ENCODE measurements at regions not wholly inside any gene's neighbourhood (a gene's known extent, or its start where the extent isn't known, plus 50 kb on each side); places are given as distances from the start of the nearest gene placed in this dataset.

DNA sequence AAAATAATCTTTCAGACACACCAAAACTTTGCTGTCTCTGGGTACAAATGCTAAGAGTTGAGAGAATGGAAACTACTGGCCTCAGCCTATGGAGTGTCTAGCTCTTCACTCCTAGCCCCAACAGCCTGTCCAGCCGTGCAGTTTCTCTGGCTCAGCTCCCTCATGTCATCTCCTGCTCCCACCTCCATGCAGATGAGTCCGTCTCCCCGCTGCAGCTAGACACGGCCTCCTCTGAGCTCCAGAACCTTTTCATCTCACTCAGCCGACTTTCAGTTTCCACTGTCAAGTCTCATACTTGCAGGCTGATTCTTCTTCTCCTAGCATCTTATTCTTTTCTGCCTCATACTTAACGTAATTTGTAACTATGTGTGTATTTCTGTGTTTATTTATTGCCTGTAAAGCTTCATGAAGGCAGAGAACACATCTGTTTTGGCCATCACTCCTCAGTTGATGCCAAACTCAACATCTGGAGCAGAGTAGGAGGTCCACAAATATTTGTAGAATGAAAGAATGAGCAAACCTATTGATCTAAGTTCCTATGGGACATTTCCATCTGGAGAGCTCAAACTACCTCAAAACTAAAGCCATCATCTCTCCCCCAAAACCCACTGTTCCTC lies 139.8 kb upstream of the PWP1 start:
- H3K9me3 ChIP-seq (ENCODE audit: control insufficient read depth, insufficient read depth, low read length) = no peaks in the 10 kb centered on the region
- no peaks in the 10 kb centered on the region for H3K36me3 ChIP-seq (ENCODE audit: control insufficient read depth, insufficient read depth, low read length)
- H3K27ac ChIP-seq (ENCODE audit: low read depth, low read length) = peak overlapping the region; percentile 43
- peak in 1 of 6 donors; percentile 53 for DNase-seq (ENCODE audit: low read depth in 4 of 6, low spot score in 6 of 6)
- WGBS (ENCODE audit: insufficient coverage) = 65% methylated on average over 5 of the region's 6 CpGs
- no peak overlapping the region for H3K4me3 ChIP-seq (ENCODE audit: low read depth, low read length)
- no peaks in the 10 kb centered on the region for H3K4me1 ChIP-seq (ENCODE audit: control insufficient read depth, insufficient read depth, low read length)
- no peaks in the 10 kb centered on the region for H3K27me3 ChIP-seq (ENCODE audit: control insufficient read depth, insufficient read depth, low read length)

DNA sequence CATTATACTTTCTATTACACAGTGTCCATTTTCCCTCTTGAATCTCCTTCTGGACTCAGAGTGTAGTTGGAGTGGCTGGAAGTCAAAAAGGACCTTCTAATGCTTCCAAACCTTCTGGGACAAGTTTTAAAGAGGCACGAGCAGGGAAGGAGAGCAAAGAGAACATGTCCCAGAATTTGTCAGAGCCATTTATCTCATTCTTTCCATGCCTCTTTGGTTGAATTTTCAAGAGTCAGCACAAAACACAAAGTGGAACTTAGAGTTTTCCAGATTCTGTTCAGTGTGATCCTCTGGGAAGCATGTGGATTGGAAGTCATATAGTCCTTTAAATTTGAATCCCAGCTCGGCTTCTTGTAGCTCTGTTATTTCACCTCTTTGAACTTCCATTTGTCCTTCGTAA lies 138.2 kb upstream of the PWP1 start:
- DNase-seq (ENCODE audit: low read depth in 4 of 6, low spot score in 6 of 6) = no peak
- no peak overlapping the region for H3K27ac ChIP-seq (ENCODE audit: low read depth, low read length)
- H3K9me3 ChIP-seq (ENCODE audit: control insufficient read depth, insufficient read depth, low read length) = no peaks in the 10 kb centered on the region
- no peak overlapping the region for H3K4me3 ChIP-seq (ENCODE audit: low read depth, low read length)
- no peaks in the 10 kb centered on the region for H3K4me1 ChIP-seq (ENCODE audit: control insufficient read depth, insufficient read depth, low read length)
- no peaks in the 10 kb centered on the region for H3K27me3 ChIP-seq (ENCODE audit: control insufficient read depth, insufficient read depth, low read length)
- no peaks in the 10 kb centered on the region for H3K36me3 ChIP-seq (ENCODE audit: control insufficient read depth, insufficient read depth, low read length)
- 73% methylated on average over 2 of the region's 3 CpGs for WGBS (ENCODE audit: insufficient coverage)

- Histone ChIP-seq H3K4me1 (ENCODE audit: control insufficient read depth, insufficient read depth, low read length) (peaks cover 2% of the 10 kb centered on the region), H3K4me3 (ENCODE audit: low read depth, low read length) (no peak overlapping the region)
- WGBS (ENCODE audit: insufficient coverage) = 86% methylated on average over 1 of the region's 4 CpGs
Measured at GRCh38 chr12:107549651-107550480, 135.7 kb upstream of the PWP1 start.

GRCh38 chr12:107551434-107551833 lies 134.2 kb upstream of the PWP1 start:
- Histone ChIP-seq H3K4me3 (ENCODE audit: low read depth, low read length) (no peak overlapping the region), H3K27ac (ENCODE audit: low read depth, low read length) (no peak overlapping the region), H3K4me1 (ENCODE audit: control insufficient read depth, insufficient read depth, low read length) (peaks cover 5% of the 10 kb centered on the region), H3K27me3 (ENCODE audit: control insufficient read depth, insufficient read depth, low read length) (no peaks in the 10 kb centered on the region), H3K36me3 (ENCODE audit: control insufficient read depth, insufficient read depth, low read length) (no peaks in the 10 kb centered on the region), H3K9me3 (ENCODE audit: control insufficient read depth, insufficient read depth, low read length) (no peaks in the 10 kb centered on the region)
- DNase-seq (ENCODE audit: low read depth in 4 of 6, low spot score in 6 of 6) = no peak

More at GRCh38 chr12:107549651-107550480, 135.7 kb upstream of the PWP1 start:
- no peaks in the 10 kb centered on the region for H3K36me3 ChIP-seq (ENCODE audit: control insufficient read depth, insufficient read depth, low read length)
- no peaks in the 10 kb centered on the region for H3K9me3 ChIP-seq (ENCODE audit: control insufficient read depth, insufficient read depth, low read length)
- DNase-seq (ENCODE audit: low read depth in 4 of 6, low spot score in 6 of 6) = no peak
- no peak overlapping the region for H3K27ac ChIP-seq (ENCODE audit: low read depth, low read length)
- no peaks in the 10 kb centered on the region for H3K27me3 ChIP-seq (ENCODE audit: control insufficient read depth, insufficient read depth, low read length)

DNA sequence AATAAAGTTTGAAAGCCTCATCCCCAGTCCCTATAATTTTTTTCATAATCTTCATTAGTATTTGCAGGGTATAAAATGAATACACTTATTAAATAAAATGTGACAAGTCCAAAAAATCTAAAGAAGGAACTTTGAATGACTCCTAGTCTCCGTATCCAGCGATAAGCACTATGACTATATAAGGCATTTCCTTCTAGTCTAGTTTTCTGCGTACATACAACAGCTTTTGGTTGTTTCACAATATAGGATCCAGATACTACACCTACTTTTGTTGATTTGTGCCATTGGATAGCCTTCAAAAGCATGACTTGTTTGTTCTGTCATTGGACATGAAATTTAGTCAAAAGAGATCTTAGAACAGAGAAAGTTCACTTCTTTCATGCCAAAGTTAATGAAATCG lies 133.3 kb upstream of the PWP1 start:
- Histone ChIP-seq H3K9me3 (ENCODE audit: control insufficient read depth, insufficient read depth, low read length) (no peaks in the 10 kb centered on the region), H3K4me3 (ENCODE audit: low read depth, low read length) (no peak overlapping the region), H3K27me3 (ENCODE audit: control insufficient read depth, insufficient read depth, low read length) (no peaks in the 10 kb centered on the region), H3K4me1 (ENCODE audit: control insufficient read depth, insufficient read depth, low read length) (peaks cover 5% of the 10 kb centered on the region), H3K27ac (ENCODE audit: low read depth, low read length) (no peak overlapping the region), H3K36me3 (ENCODE audit: control insufficient read depth, insufficient read depth, low read length) (no peaks in the 10 kb centered on the region)
- no peak for DNase-seq (ENCODE audit: low read depth in 4 of 6, low spot score in 6 of 6)
- 89% methylated on average over 1 of the region's 4 CpGs for WGBS (ENCODE audit: insufficient coverage)

- Histone ChIP-seq H3K36me3 (ENCODE audit: control insufficient read depth, insufficient read depth, low read length) (no peaks in the 10 kb centered on the region), H3K9me3 (ENCODE audit: control insufficient read depth, insufficient read depth, low read length) (no peaks in the 10 kb centered on the region), H3K27ac (ENCODE audit: low read depth, low read length) (no peak overlapping the region), H3K4me3 (ENCODE audit: low read depth, low read length) (no peak overlapping the region), H3K27me3 (ENCODE audit: control insufficient read depth, insufficient read depth, low read length) (no peaks in the 10 kb centered on the region), H3K4me1 (ENCODE audit: control insufficient read depth, insufficient read depth, low read length) (peaks cover 5% of the 10 kb centered on the region)
- 77% methylated on average over 3 of the region's 4 CpGs for WGBS (ENCODE audit: insufficient coverage)
- DNase-seq (ENCODE audit: low read depth in 4 of 6, low spot score in 6 of 6) = no peak
Measured at GRCh38 chr12:107553211-107553765, 132.3 kb upstream of the PWP1 start.

- Histone ChIP-seq H3K4me3 (ENCODE audit: low read depth, low read length) (no peak overlapping the region), H3K4me1 (ENCODE audit: control insufficient read depth, insufficient read depth, low read length) (peaks cover 14% of the 10 kb centered on the region), H3K27ac (ENCODE audit: low read depth, low read length) (no peak overlapping the region), H3K9me3 (ENCODE audit: control insufficient read depth, insufficient read depth, low read length) (no peaks in the 10 kb centered on the region), H3K36me3 (ENCODE audit: control insufficient read depth, insufficient read depth, low read length) (no peaks in the 10 kb centered on the region), H3K27me3 (ENCODE audit: control insufficient read depth, insufficient read depth, low read length) (no peaks in the 10 kb centered on the region)
- no peak for DNase-seq (ENCODE audit: low read depth in 4 of 6, low spot score in 6 of 6)
- WGBS (ENCODE audit: insufficient coverage) = 46% methylated on average over 4 of the region's 4 CpGs
Measured at GRCh38 chr12:107554941-107555340, 130.7 kb upstream of the PWP1 start.

GRCh38 chr12:107557026-107557425 lies 128.6 kb upstream of the PWP1 start:
- no peak overlapping the region for H3K27ac ChIP-seq (ENCODE audit: low read depth, low read length)
- no peaks in the 10 kb centered on the region for H3K36me3 ChIP-seq (ENCODE audit: control insufficient read depth, insufficient read depth, low read length)
- H3K27me3 ChIP-seq (ENCODE audit: control insufficient read depth, insufficient read depth, low read length) = no peaks in the 10 kb centered on the region
- no peak for DNase-seq (ENCODE audit: low read depth in 4 of 6, low spot score in 6 of 6)
- WGBS (ENCODE audit: insufficient coverage) = no CpG with 5 or more reads among the region's 5 CpGs
- peaks cover 14% of the 10 kb centered on the region for H3K4me1 ChIP-seq (ENCODE audit: control insufficient read depth, insufficient read depth, low read length)
- no peak overlapping the region for H3K4me3 ChIP-seq (ENCODE audit: low read depth, low read length)
- H3K9me3 ChIP-seq (ENCODE audit: control insufficient read depth, insufficient read depth, low read length) = no peaks in the 10 kb centered on the region

GRCh38 chr12:107557589-107558100 lies 128.0 kb upstream of the PWP1 start:
- Histone ChIP-seq H3K4me1 (ENCODE audit: control insufficient read depth, insufficient read depth, low read length) (peaks cover 14% of the 10 kb centered on the region), H3K4me3 (ENCODE audit: low read depth, low read length) (no peak overlapping the region), H3K9me3 (ENCODE audit: control insufficient read depth, insufficient read depth, low read length) (no peaks in the 10 kb centered on the region), H3K27me3 (ENCODE audit: control insufficient read depth, insufficient read depth, low read length) (no peaks in the 10 kb centered on the region), H3K36me3 (ENCODE audit: control insufficient read depth, insufficient read depth, low read length) (no peaks in the 10 kb centered on the region), H3K27ac (ENCODE audit: low read depth, low read length) (no peak overlapping the region)
- no peak for DNase-seq (ENCODE audit: low read depth in 4 of 6, low spot score in 6 of 6)
- 73% methylated on average over 4 of the region's 4 CpGs for WGBS (ENCODE audit: insufficient coverage)

Measured in spinal cord (tissue), 9 donors.